Ishikawa (cell line): ENCODE measurements at regions not wholly inside any gene's neighbourhood (a gene's known extent, or its start where the extent isn't known, plus 50 kb on each side); places are given as distances from the start of the nearest gene placed in this dataset.

Source experiments
- CEBPB ChIP-seq: IDR thresholded peaks from 2 replicates; pipeline ENCODE4 v1.6.1; 2012
- CREB1 ChIP-seq: IDR thresholded peaks from 2 replicates; pipeline ENCODE4 v1.6.1; 2012; ENCODE audit warnings: low read depth
- EGR1 ChIP-seq: IDR thresholded peaks from 2 replicates; pipeline ENCODE4 v1.6.1; 2012
- EP300 ChIP-seq: IDR thresholded peaks from 2 replicates; pipeline ENCODE4 v1.6.1; 2012; ENCODE audit warnings: borderline replicate concordance
- FOXM1 ChIP-seq: IDR thresholded peaks from 2 replicates; pipeline ENCODE4 v1.6.1; 2012; ENCODE audit warnings: low read depth, borderline replicate concordance
- NFIC ChIP-seq: IDR thresholded peaks from 2 replicates; pipeline ENCODE4 v1.6.1; 2012
- RAD21 ChIP-seq: IDR thresholded peaks from 2 replicates; pipeline ENCODE4 v1.6.1; 2012; ENCODE audit warnings: low read depth
- TAF1 ChIP-seq: IDR thresholded peaks from 2 replicates; pipeline ENCODE4 v1.6.1; 2012; ENCODE audit warnings: low read depth, mild to moderate bottlenecking
- TCF12 ChIP-seq: IDR thresholded peaks from 2 replicates; pipeline ENCODE4 v1.6.1; 2012; ENCODE audit warnings: low read depth
- TEAD4 ChIP-seq: IDR thresholded peaks from 2 replicates; pipeline ENCODE4 v1.6.1; 2012
- YY1 ChIP-seq: IDR thresholded peaks from 2 replicates; pipeline ENCODE4 v1.6.1; 2012; ENCODE audit warnings: low read depth
- ZBTB7A ChIP-seq: IDR thresholded peaks from 2 replicates; pipeline ENCODE4 v1.6.1; 2012; ENCODE audit warnings: low read depth
- TF ChIP-seq, protein P1 (sequence below): IDR thresholded peaks from 2 replicates; pipeline ENCODE4 v1.6.1; 2012; ENCODE audit warnings: low read depth, mild to moderate bottlenecking
- TF ChIP-seq, protein P2 (sequence below): IDR thresholded peaks from 2 replicates; pipeline ENCODE4 v1.6.1; 2012
- TF ChIP-seq, protein P3 (sequence below): IDR thresholded peaks from 2 replicates; pipeline ENCODE4 v1.6.1; 2012

DNA sequence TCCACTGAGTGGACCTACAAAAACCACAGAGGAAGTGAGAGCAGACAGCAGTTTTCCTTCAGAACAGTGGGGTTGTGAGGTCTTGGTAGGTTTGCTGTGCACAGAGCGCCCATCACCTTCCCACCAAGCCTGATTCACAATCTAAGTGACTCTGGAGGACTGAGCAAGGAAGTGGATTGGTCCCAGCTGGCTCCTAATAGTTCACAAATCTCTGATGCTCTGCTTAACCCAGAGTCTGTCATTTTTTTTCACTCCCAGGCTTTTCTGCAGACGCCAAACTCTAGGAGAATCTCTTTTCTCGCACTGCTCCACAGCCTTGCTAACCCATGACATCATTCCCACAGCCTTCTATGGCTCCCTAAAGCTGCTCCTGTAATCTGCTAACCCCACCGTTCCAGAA, 280.4 kb downstream of the C1D start:
- no peak for TF ChIP-seq EGR1
- TF ChIP-seq, protein P1, sequence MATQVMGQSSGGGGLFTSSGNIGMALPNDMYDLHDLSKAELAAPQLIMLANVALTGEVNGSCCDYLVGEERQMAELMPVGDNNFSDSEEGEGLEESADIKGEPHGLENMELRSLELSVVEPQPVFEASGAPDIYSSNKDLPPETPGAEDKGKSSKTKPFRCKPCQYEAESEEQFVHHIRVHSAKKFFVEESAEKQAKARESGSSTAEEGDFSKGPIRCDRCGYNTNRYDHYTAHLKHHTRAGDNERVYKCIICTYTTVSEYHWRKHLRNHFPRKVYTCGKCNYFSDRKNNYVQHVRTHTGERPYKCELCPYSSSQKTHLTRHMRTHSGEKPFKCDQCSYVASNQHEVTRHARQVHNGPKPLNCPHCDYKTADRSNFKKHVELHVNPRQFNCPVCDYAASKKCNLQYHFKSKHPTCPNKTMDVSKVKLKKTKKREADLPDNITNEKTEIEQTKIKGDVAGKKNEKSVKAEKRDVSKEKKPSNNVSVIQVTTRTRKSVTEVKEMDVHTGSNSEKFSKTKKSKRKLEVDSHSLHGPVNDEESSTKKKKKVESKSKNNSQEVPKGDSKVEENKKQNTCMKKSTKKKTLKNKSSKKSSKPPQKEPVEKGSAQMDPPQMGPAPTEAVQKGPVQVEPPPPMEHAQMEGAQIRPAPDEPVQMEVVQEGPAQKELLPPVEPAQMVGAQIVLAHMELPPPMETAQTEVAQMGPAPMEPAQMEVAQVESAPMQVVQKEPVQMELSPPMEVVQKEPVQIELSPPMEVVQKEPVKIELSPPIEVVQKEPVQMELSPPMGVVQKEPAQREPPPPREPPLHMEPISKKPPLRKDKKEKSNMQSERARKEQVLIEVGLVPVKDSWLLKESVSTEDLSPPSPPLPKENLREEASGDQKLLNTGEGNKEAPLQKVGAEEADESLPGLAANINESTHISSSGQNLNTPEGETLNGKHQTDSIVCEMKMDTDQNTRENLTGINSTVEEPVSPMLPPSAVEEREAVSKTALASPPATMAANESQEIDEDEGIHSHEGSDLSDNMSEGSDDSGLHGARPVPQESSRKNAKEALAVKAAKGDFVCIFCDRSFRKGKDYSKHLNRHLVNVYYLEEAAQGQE = no peak

DNA sequence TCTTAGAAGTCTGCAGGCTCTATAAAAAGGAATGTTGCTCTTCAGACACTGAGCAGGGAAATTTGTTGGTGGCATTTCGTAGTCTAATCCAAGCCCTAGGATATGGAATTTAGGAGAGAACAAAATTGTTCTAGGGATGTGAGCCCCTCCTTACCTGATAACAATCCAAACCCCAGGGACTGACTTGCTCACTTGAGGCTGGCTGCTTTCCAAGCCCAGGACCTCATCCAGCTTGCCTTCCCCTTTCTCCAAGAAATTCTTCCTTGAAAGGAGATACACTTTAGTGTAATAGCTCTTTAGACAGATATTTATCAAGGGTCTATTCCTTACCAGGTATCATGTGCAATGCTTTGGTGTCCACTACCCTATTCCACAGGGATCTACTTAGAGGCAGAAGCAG, 279.8 kb downstream of the C1D start:
- TF ChIP-seq TCF12 (no peak), ZBTB7A (no peak), FOXM1 (no peak), EP300 (no peak), EGR1 (no peak), RAD21 (no peak), TEAD4 (no peak), YY1 (no peak), TAF1 (no peak), CREB1 (no peak)
- TF ChIP-seq, protein P2, sequence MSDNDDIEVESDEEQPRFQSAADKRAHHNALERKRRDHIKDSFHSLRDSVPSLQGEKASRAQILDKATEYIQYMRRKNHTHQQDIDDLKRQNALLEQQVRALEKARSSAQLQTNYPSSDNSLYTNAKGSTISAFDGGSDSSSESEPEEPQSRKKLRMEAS = no peak
- TF ChIP-seq, protein P1 = no peak

DNA sequence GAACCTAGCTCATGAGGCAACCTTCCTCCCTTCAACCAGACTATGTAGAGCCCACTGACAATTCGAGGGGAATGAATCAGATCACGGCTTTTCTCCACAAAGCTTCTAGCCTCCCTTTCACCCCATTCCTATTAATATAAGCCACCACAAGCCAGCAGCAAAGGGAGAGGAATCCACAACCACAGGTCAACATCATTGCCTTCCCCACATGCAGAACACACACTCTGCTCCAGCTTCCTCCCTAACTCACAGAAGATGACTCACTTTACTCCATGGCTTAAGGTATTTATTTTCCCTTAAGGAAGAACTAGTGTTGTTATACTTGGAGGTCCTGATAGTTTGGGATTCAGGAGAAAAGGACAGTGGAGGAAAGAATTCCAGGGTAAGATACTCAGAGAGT, 272.2 kb downstream of the C1D start:
- TF ChIP-seq EGR1 (no peak), CREB1 (no peak), TEAD4 (no peak), TAF1 (no peak), CEBPB (no peak), TCF12 (no peak), YY1 (no peak)

DNA sequence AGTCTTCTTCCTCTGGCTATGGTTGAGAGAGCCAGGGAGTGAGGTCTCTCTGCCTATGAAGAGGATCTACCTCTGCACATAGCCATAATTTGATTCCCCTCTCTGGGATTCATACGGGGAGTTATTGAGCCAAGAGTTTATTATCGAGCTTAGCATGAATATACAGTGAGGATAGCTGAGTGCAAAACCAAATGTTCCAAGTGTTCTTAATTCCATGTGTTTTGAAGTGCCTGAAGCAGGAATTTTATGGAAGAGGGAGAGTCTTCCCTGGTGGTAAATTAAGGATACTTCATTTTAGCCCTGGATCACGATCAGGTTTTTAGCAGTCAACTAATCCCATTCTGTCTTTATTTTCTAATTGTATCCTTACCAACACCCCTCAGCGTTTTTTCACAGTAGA, 270.6 kb downstream of the C1D start:
- TF ChIP-seq, protein P2 = no peak
- TF ChIP-seq CEBPB (no peak), EGR1 (no peak), CREB1 (no peak), TAF1 (no peak), ZBTB7A (no peak), YY1 (no peak)
- TF ChIP-seq, protein P3, sequence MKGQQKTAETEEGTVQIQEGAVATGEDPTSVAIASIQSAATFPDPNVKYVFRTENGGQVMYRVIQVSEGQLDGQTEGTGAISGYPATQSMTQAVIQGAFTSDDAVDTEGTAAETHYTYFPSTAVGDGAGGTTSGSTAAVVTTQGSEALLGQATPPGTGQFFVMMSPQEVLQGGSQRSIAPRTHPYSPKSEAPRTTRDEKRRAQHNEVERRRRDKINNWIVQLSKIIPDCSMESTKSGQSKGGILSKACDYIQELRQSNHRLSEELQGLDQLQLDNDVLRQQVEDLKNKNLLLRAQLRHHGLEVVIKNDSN = no peak
- TF ChIP-seq, protein P1 = no peak

DNA sequence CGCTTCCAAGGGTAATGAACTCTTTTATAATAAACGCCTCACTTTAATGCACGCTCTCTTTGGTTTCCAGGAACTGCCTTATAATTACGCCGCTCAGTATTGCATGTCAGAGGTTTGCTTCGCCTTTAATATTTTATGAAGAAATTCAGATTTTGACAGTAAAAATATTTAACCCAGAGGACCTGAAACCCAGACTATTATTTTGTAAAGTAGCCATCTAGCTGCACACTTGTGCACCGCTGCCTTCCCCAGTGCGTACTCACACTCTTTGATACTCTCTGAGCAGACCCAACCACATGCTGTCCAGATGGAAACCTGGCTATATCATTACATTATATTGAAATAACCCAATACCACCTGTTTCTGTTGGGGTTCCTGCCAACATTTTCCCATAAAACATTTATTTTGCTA, 270.1 kb downstream of the C1D start:
- TF ChIP-seq, protein P2 = no peak
- no peak for TF ChIP-seq NFIC

DNA sequence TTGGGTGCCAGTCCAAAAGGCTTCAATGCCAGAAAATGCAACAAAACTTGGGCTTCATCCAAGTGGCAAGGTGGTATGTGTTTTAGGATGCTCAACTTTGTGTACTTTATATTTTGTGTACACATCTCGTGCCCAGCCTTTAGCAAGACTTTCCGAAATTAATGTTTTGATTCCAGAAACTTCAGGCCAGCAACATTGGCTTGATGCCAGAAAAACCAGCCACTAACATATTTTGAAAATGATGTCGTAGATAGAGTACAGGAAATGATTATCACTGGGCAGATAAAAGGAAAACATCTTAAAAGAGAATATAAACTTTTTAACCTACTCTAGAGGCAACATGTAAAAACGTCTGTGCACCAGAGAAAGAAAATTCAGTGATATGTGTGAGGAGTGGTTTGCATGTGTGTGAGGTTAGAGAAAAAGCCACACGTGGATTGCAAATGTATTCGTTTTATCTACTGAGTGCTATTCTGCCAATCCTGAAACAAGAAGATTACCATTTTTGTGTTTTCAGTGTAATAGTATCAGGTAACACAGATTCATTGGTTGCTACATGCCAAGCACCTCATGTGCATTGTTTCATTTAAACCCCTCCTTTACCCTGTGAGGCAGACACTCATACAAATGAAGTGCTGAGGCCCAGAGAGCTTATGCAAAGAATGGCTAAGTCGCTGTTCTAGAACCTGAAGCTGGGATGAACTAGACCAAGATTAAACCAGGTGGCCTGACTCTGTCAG, 264.8 kb downstream of the C1D start:
- TF ChIP-seq CREB1 (no peak), RAD21 (no peak), NFIC (peak; percentile 81), CEBPB (no peak), TAF1 (no peak), FOXM1 (no peak), EP300 (no peak), EGR1 (no peak), YY1 (no peak), ZBTB7A (no peak), TEAD4 (no peak)
- TF ChIP-seq, protein P3 = no peak
- TF ChIP-seq, protein P1 = no peak
- TF ChIP-seq, protein P2 = peak; percentile 31; the same call in 1 of the 2 replicates
